ENCODE measurements at regions not wholly inside any gene's neighbourhood (a gene's known extent, or its start where the extent isn't known, plus 50 kb on each side); places are given as distances from the start of the nearest gene placed in this dataset.

DNA sequence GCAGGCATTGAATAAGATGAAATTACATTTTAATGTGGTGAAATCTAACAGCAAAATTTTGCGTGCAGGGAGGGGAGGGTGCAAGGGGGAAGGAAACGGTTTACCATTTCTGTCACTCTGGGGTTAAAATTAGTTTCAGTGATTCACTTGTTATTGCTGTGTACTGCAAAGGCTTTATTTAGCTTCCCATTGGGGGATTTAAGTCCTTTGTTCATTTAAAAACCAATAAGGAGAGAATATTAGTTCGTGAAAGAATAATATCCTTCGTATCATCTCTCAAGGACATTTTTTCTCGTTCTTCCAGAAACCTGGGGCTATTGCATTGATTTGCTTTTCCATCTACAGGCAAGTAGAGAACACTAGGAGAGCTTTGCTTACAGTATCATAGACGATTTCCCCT lies 667.8 kb upstream of the RGMB start:
- TF ChIP-seq CTCF (IDR thresholded peaks at IDR 0.05; ENCODE audit: low read length), result no peak
- TF ChIP-seq EZH2 (IDR thresholded peaks at IDR 0.05; ENCODE audit: borderline replicate concordance, low read length), result no peak

All from OCI-LY1 (cell line).